ENCODE measurements at regions not wholly inside any gene's neighbourhood (a gene's known extent, or its start where the extent isn't known, plus 50 kb on each side); places are given as distances from the start of the nearest gene placed in this dataset.

GRCh38 chr4:170949084-170949483 is 859.3 kb upstream of the AADAT start:
- POLR2A ChIA-PET = no interaction called here
- Histone ChIP-seq H2AFZ (ENCODE audit: low read depth, low read length) (no peak overlapping the region), H4K20me1 (replicated peaks; ENCODE audit: control insufficient read depth, extremely low read depth, insufficient read depth, low read length) (no peaks in the 10 kb centered on the region), H3K9me3 (replicated peaks; ENCODE audit: control insufficient read depth, insufficient read depth, low read length) (no peaks in the 10 kb centered on the region), H3K4me2 (ENCODE audit: insufficient read depth, low read length) (no peak overlapping the region), H3K27ac (ENCODE audit: insufficient read depth, low read depth, low read length) (no peak overlapping the region), H3K27me3 (ENCODE audit: control insufficient read depth in 2 of 2, insufficient read depth in 2 of 2, low read length in 2 of 2) (no peaks in the 10 kb centered on the region), H3K4me3 (replicated peaks in 1 of 3; ENCODE audit: insufficient read depth in 1 of 3, low read depth in 1 of 3, low read length in 3 of 3) (no peak overlapping the region), H3K4me1 (ENCODE audit: control insufficient read depth, extremely low read depth, insufficient read depth, low read length) (no peaks in the 10 kb centered on the region), H3K79me2 (ENCODE audit: control insufficient read depth, insufficient read depth, low read length) (no peaks in the 10 kb centered on the region), H3K36me3 (ENCODE audit: control insufficient read depth in 2 of 2, extremely low read depth in 1 of 2, insufficient read depth in 2 of 2, low read length in 2 of 2) (no peaks in the 10 kb centered on the region), H3K9ac (replicated peaks; ENCODE audit: extremely low read depth, insufficient read depth, low read length) (no peak overlapping the region), H3K9me1 (replicated peaks; ENCODE audit: control insufficient read depth, extremely low read depth, insufficient read depth, low read length) (no peaks in the 10 kb centered on the region)
- intact Hi-C loops (cut with micrococcal nuclease) (no loop called here), dilution Hi-C loops (cut with MboI; ENCODE audit: extremely low pct_ligation_motif_present, low sequenced_read_pairs) (no loop called here)
- FAIRE-seq = no peak
- no peak for TF ChIP-seq POLR2AphosphoS5 (IDR thresholded peaks at IDR 0.05; ENCODE audit: insufficient read depth, low read depth, low read length)
- no peak for TF ChIP-seq FOS (IDR thresholded peaks at IDR 0.05; ENCODE audit: borderline replicate concordance, insufficient read depth, low read length)
- no peak for TF ChIP-seq EZH2 (IDR thresholded peaks at IDR 0.05; ENCODE audit: borderline replicate concordance, low read depth, low read length, severe bottlenecking)
- no peak for TF ChIP-seq POLR2A (IDR thresholded peaks at IDR 0.05; ENCODE audit: low read depth, low read length)
- TF ChIP-seq JUN (IDR thresholded peaks at IDR 0.05; ENCODE audit: borderline replicate concordance, insufficient read depth, insufficient read length, low read depth) = no peak
- TF ChIP-seq CTCF (IDR thresholded peaks at IDR 0.05; ENCODE audit: extremely low read depth in 1 of 2, insufficient read depth in 1 of 2, low read depth in 1 of 2, low read length in 2 of 2) = no peak
- TF ChIP-seq MAX (IDR thresholded peaks at IDR 0.05; ENCODE audit: insufficient read depth, insufficient read length) = no peak
- no peak for TF ChIP-seq GATA2 (IDR thresholded peaks at IDR 0.05; ENCODE audit: insufficient read depth, insufficient read length, low read depth, low read length)
- TF ChIP-seq MYC (IDR thresholded peaks at IDR 0.05; ENCODE audit: low read depth, low read length) = no peak
- no peak for DNase-seq (ENCODE audit: low read depth, low spot score)
- CTCF ChIA-PET = no interaction called here
- BruUV-seq (replicated peaks) = no TSS peak
